ENCODE measurements at regions not wholly inside any gene's neighbourhood (a gene's known extent, or its start where the extent isn't known, plus 50 kb on each side); places are given as distances from the start of the nearest gene placed in this dataset.
"Not testable (repeated sequence)": the region's sequence is repeated elsewhere in the genome, so short reads cannot be mapped to it uniquely, and the experiment has no call there.

DNA sequence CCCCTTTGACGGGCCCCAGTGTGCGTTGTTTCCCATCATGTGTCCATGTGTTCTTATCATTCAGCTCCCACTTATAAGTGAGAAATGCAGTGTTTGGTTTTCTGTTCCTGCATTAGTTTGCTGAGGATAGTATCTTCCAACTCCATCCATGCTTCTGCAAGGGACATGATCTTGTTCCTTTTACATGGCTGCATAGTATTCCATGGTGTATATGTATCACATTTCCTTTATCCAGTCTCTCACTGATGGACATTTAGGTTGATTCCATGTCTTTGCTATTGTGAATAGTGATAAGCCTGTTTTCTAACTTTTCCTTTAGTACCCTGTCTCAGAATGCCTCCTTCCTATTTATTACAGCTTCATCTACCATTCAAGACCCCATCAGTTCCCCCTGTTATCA, 278.2 kb upstream of the SGO1 start:
- TF ChIP-seq, protein P1, sequence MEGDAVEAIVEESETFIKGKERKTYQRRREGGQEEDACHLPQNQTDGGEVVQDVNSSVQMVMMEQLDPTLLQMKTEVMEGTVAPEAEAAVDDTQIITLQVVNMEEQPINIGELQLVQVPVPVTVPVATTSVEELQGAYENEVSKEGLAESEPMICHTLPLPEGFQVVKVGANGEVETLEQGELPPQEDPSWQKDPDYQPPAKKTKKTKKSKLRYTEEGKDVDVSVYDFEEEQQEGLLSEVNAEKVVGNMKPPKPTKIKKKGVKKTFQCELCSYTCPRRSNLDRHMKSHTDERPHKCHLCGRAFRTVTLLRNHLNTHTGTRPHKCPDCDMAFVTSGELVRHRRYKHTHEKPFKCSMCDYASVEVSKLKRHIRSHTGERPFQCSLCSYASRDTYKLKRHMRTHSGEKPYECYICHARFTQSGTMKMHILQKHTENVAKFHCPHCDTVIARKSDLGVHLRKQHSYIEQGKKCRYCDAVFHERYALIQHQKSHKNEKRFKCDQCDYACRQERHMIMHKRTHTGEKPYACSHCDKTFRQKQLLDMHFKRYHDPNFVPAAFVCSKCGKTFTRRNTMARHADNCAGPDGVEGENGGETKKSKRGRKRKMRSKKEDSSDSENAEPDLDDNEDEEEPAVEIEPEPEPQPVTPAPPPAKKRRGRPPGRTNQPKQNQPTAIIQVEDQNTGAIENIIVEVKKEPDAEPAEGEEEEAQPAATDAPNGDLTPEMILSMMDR (conservative IDR thresholded peaks at IDR 0.05), result not testable (repeated sequence)
- TF ChIP-seq ZFX (IDR thresholded peaks at IDR 0.05), result not testable (repeated sequence)

Measured in C4-2B (cell line).